ENCODE measurements at regions not wholly inside any gene's neighbourhood (a gene's known extent, or its start where the extent isn't known, plus 50 kb on each side); places are given as distances from the start of the nearest gene placed in this dataset.

GRCh38 chr15:96020797-96021196 lies 309.7 kb upstream of the NR2F2 start:
- DNase-seq (ENCODE audit: low spot score), result no peak

GRCh38 chr15:96023081-96023480 lies 307.4 kb upstream of the NR2F2 start:
- no peak for DNase-seq (ENCODE audit: low spot score)

- DNase-seq (ENCODE audit: low spot score), result no peak
These were observed 303.0 kb upstream of the NR2F2 start for GRCh38 chr15:96027501-96027900.

GRCh38 chr15:96028620-96029019 lies 301.9 kb upstream of the NR2F2 start:
- no peak for DNase-seq (ENCODE audit: low spot score)

GRCh38 chr15:96029172-96029571 lies 301.3 kb upstream of the NR2F2 start:
- DNase-seq (ENCODE audit: low spot score), result no peak

- no peak for DNase-seq (ENCODE audit: low spot score)
These were observed 298.9 kb upstream of the NR2F2 start for GRCh38 chr15:96031426-96032110.

GRCh38 chr15:96035091-96035490 lies 295.4 kb upstream of the NR2F2 start:
- DNase-seq (ENCODE audit: low spot score), result no peak

GRCh38 chr15:96035635-96036034 lies 294.9 kb upstream of the NR2F2 start:
- DNase-seq (ENCODE audit: low spot score), result no peak

- no peak for DNase-seq (ENCODE audit: low spot score)
These were observed 292.9 kb upstream of the NR2F2 start for GRCh38 chr15:96037584-96037983.

GRCh38 chr15:96038131-96038530 lies 292.4 kb upstream of the NR2F2 start:
- no peak for DNase-seq (ENCODE audit: low spot score)

- no peak for DNase-seq (ENCODE audit: low spot score)
These were observed 291.9 kb upstream of the NR2F2 start for GRCh38 chr15:96038650-96039049.

- no peak for DNase-seq (ENCODE audit: low spot score)
These were observed 288.3 kb upstream of the NR2F2 start for GRCh38 chr15:96041982-96042733.

- no peak for DNase-seq (ENCODE audit: low spot score)
These were observed 287.7 kb upstream of the NR2F2 start for GRCh38 chr15:96042734-96043224.

- no peak for DNase-seq (ENCODE audit: low spot score)
These were observed 286.8 kb upstream of the NR2F2 start for GRCh38 chr15:96043591-96044171.

GRCh38 chr15:96046620-96047240 lies 283.8 kb upstream of the NR2F2 start:
- no peak for DNase-seq (ENCODE audit: low spot score)

GRCh38 chr15:96047255-96047931 lies 283.1 kb upstream of the NR2F2 start:
- no peak for DNase-seq (ENCODE audit: low spot score)

GRCh38 chr15:96049323-96049722 lies 281.2 kb upstream of the NR2F2 start:
- DNase-seq (ENCODE audit: low spot score), result no peak

- DNase-seq (ENCODE audit: low spot score), result no peak
These were observed 280.7 kb upstream of the NR2F2 start for GRCh38 chr15:96049766-96050165.

GRCh38 chr15:96051598-96051997 lies 278.9 kb upstream of the NR2F2 start:
- no peak for DNase-seq (ENCODE audit: low spot score)

GRCh38 chr15:96052154-96052553 lies 278.3 kb upstream of the NR2F2 start:
- DNase-seq (ENCODE audit: low spot score), result no peak

- no peak for DNase-seq (ENCODE audit: low spot score)
These were observed 277.9 kb upstream of the NR2F2 start for GRCh38 chr15:96052572-96053030.
